Adrenal gland (tissue), 5 donors: ENCODE measurements at regions not wholly inside any gene's neighbourhood (a gene's known extent, or its start where the extent isn't known, plus 50 kb on each side); places are given as distances from the start of the nearest gene placed in this dataset.

Experiments used
- CTCF ChIP-seq, 6 experiments: fragments of 450-650 bp in 4 of 6; fragments of 200-600 bp in 2 of 6; sonication (generic) in 1 of 6; IDR thresholded peaks; 1 replicate in 5 of 6; 2 replicates in 1 of 6; pipeline versions ENCODE4 v1.5.1 to v1.8.0; 2016 to 2021; ENCODE audit warnings: antibody characterized with exemption in 6 of 6, mild to moderate bottlenecking in 2 of 6, moderate library complexity in 1 of 6
- POLR2A ChIP-seq, 2 donors: fragments of 450-650 bp; IDR thresholded peaks; one replicate each; pipeline ENCODE4 v1.6.1; 2017; ENCODE audit warnings: antibody characterized with exemption in 2 of 2, mild to moderate bottlenecking in 2 of 2, moderate library complexity in 1 of 2
- donor health status: DM: no; HTN: no; CAD: no.

- TF ChIP-seq CTCF (IDR thresholded peaks at IDR 0.05): no peak
- no peak for TF ChIP-seq POLR2A (IDR thresholded peaks at IDR 0.05)
Observed at GRCh38 chr6:153852034-153852433, 187.0 kb upstream of the OPRM1 start.
